Chondrocyte (in vitro differentiated cells): ENCODE measurements at regions not wholly inside any gene's neighbourhood (a gene's known extent, or its start where the extent isn't known, plus 50 kb on each side); places are given as distances from the start of the nearest gene placed in this dataset.

ENCODE experiments used
- DNase-seq: peaks from one replicate; pipeline ENCODE4 v3.0.0; 2021; ENCODE audit warnings: mixed read lengths, low spot score
- H3K27ac Mint-ChIP-seq: one replicate; pipeline ENCODE4 v1.8.0; 2021; ENCODE audit warnings: mild to moderate bottlenecking, moderate library complexity, mixed read lengths; ENCODE audit not compliant: unreplicated experiment
- H3K27me3 Mint-ChIP-seq: 2 replicates; pipeline ENCODE4 v1.8.0; 2021; ENCODE audit warnings: low read depth, mixed read lengths
- H3K36me3 Mint-ChIP-seq: 2 replicates; pipeline ENCODE4 v1.8.0; 2021; ENCODE audit warnings: low read depth, mixed read lengths
- H3K4me1 Mint-ChIP-seq: 2 replicates; pipeline ENCODE4 v1.8.0; 2021; ENCODE audit warnings: low read depth, mild to moderate bottlenecking, mixed read lengths
- H3K4me3 Mint-ChIP-seq: one replicate; pipeline ENCODE4 v1.8.0; 2021; ENCODE audit warnings: mild to moderate bottlenecking, moderate library complexity, mixed read lengths; ENCODE audit not compliant: unreplicated experiment
- H3K9me3 Mint-ChIP-seq: 2 replicates; pipeline ENCODE4 v1.8.0; 2021; ENCODE audit warnings: low read depth, mixed read lengths
- CTCF ChIP-seq: fragments of 200-600 bp; sonication (generic); IDR thresholded peaks from 2 replicates; pipeline ENCODE4 v1.5.0; 2021; ENCODE audit warnings: antibody characterized with exemption, mild to moderate bottlenecking, moderate library complexity

- Mint-ChIP-seq H3K4me1 (peaks cover 74% of the 10 kb centered on the region), H3K27me3 (no peaks in the 10 kb centered on the region), H3K9me3 (no peaks in the 10 kb centered on the region), H3K36me3 (no peaks in the 10 kb centered on the region), H3K4me3 (no peak overlapping the region), H3K27ac (peak overlapping the region; percentile 99)
- no peak for TF ChIP-seq CTCF
- DNase-seq: no peak
Observed at GRCh38 chr1:9438431-9439073, 100.7 kb upstream of the SLC25A33 start.

DNA sequence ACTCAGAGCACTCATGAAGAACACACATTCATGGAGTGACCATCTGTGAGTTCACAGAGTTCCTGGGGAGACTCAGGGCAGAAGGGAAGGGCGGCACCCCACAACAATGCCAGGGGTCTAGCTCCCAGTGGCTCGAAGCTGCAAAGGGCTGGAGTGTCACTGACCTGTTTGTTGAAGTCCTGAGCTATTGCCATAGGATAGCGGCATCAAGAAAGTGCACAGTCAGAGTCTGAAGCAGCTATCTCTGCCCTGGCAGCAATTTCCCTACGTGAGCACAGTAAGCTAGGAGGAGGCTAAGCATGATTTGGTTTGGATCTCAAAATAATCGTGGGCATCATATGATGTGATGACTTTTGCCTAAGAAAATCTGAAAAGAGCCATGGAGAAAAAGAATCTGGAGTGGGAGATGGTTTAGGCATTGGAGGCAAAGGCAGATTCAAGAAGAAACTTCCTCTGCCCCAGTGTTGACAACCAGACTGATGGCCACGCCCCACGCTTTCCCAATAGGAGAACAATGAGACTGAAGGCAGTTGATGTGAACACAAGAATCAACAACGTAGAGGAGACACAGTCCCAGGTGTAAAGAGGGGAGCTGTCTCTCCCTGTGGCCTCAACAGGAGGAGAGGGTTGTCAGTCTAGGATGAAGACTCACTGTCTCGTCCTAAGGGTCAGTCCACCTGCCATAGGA is 100.0 kb upstream of the SLC25A33 start:
- Mint-ChIP-seq H3K27ac (peak overlapping the region; percentile 99), H3K4me1 (peaks cover 81% of the 10 kb centered on the region), H3K4me3 (no peak overlapping the region), H3K27me3 (no peaks in the 10 kb centered on the region), H3K36me3 (no peaks in the 10 kb centered on the region), H3K9me3 (no peaks in the 10 kb centered on the region)
- no peak for TF ChIP-seq CTCF
- DNase-seq: no peak

- Mint-ChIP-seq H3K36me3 (no peaks in the 10 kb centered on the region), H3K9me3 (no peaks in the 10 kb centered on the region), H3K27ac (peak overlapping the region; percentile 99), H3K4me1 (peaks cover 88% of the 10 kb centered on the region), H3K4me3 (no peak overlapping the region), H3K27me3 (no peaks in the 10 kb centered on the region)
- no peak for DNase-seq
- no peak for TF ChIP-seq CTCF
Observed at GRCh38 chr1:9440261-9440660, 99.0 kb upstream of the SLC25A33 start.

- Mint-ChIP-seq H3K36me3 (no peaks in the 10 kb centered on the region), H3K27ac (peak overlapping the region; percentile 99), H3K4me3 (peak overlapping the region; percentile 8), H3K27me3 (no peaks in the 10 kb centered on the region), H3K9me3 (no peaks in the 10 kb centered on the region), H3K4me1 (peaks cover 88% of the 10 kb centered on the region)
- no peak for TF ChIP-seq CTCF
- no peak for DNase-seq
Observed at GRCh38 chr1:9440763-9441194, 98.5 kb upstream of the SLC25A33 start.

DNA sequence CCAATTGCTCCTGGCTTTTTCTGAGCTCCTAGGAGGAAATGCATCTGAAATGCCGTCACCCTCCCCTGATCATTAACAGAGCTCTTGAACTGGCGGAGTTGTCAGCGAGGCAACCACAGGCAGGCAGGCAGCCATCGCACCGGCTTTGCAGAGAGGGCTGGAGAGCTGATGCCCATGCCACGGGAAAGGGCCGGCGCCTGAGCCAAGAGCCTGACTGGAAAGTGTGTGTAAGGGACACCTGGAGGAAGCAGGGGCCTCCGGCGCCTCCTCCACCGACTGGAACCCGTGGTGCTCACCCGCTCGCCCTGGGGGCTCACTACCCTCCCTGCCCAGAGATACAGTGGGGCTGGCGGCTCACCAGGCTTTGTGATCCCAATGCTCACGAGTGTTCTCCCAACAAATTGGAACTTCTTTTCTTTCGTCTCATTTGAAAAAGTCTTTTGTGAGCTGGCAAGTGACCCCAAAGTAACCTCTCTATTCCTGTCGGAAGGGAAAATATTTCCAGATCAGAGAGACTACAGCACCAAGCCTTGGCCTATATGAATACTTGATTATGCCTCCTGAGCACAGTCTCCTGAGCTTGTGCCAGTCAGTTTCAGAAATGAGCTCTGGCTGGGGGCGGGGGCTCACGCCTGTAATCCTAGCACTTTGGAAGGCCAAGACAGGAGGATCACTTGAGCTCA is 97.7 kb upstream of the SLC25A33 start:
- H3K27ac Mint-ChIP-seq: peak overlapping the region; percentile 99
- no peak for DNase-seq
- no peaks in the 10 kb centered on the region for H3K36me3 Mint-ChIP-seq
- no peak for TF ChIP-seq CTCF
- H3K9me3 Mint-ChIP-seq: no peaks in the 10 kb centered on the region
- H3K4me3 Mint-ChIP-seq: peak overlapping the region; percentile 7
- H3K4me1 Mint-ChIP-seq: peaks cover 92% of the 10 kb centered on the region
- no peaks in the 10 kb centered on the region for H3K27me3 Mint-ChIP-seq
